Kidney epithelial cell (primary cell): ENCODE measurements at regions not wholly inside any gene's neighbourhood (a gene's known extent, or its start where the extent isn't known, plus 50 kb on each side); places are given as distances from the start of the nearest gene placed in this dataset.

Experiments
- DNase-seq: peaks from one replicate; pipeline ENCODE4 v3.0.0-alpha.2; 2010; ENCODE audit warnings: low read depth
- H3K27me3 ChIP-seq: 2 replicates; pipeline ENCODE4 v1.6.0; 2011; ENCODE audit warnings: low read length; ENCODE audit not compliant: control insufficient read depth, insufficient read depth
- H3K36me3 ChIP-seq: 2 replicates; pipeline ENCODE4 v1.5.1; 2011; ENCODE audit warnings: low read length; ENCODE audit not compliant: control insufficient read depth, insufficient read depth
- H3K4me3 ChIP-seq: 2 replicates; pipeline ENCODE4 v1.5.1; 2011; ENCODE audit warnings: low read depth, mild to moderate bottlenecking, control low read depth, low read length
- CTCF ChIP-seq: IDR thresholded peaks from 2 replicates; pipeline ENCODE4 v1.5.1; 2011; ENCODE audit warnings: mild to moderate bottlenecking, moderate library complexity, low read length, control low read depth, inconsistent platforms; ENCODE audit not compliant: insufficient read depth, poor library complexity, severe bottlenecking

- no peak overlapping the region for H3K4me3 ChIP-seq
- H3K27me3 ChIP-seq: no peaks in the 10 kb centered on the region
- TF ChIP-seq CTCF: no peak
- no peaks in the 10 kb centered on the region for H3K36me3 ChIP-seq
- no peak for DNase-seq
These were observed 302.8 kb downstream of the ADRA2A start for GRCh38 chr10:111379534-111380187.

GRCh38 chr10:111384556-111384955 is 307.7 kb downstream of the ADRA2A start:
- DNase-seq: no peak
- Histone ChIP-seq H3K4me3 (no peak overlapping the region), H3K36me3 (no peaks in the 10 kb centered on the region), H3K27me3 (no peaks in the 10 kb centered on the region)
- TF ChIP-seq CTCF: no peak

- H3K4me3 ChIP-seq: no peak overlapping the region
- no peak for TF ChIP-seq CTCF
- no peaks in the 10 kb centered on the region for H3K27me3 ChIP-seq
- no peaks in the 10 kb centered on the region for H3K36me3 ChIP-seq
- DNase-seq: no peak
These were observed 314.2 kb downstream of the ADRA2A start for GRCh38 chr10:111390813-111391563.

- no peak overlapping the region for H3K4me3 ChIP-seq
- H3K27me3 ChIP-seq: no peaks in the 10 kb centered on the region
- TF ChIP-seq CTCF: no peak
- no peak for DNase-seq
- H3K36me3 ChIP-seq: no peaks in the 10 kb centered on the region
These were observed 315.3 kb downstream of the ADRA2A start for GRCh38 chr10:111392159-111392558.

- Histone ChIP-seq H3K27me3 (no peaks in the 10 kb centered on the region), H3K4me3 (no peak overlapping the region), H3K36me3 (no peaks in the 10 kb centered on the region)
- no peak for TF ChIP-seq CTCF
- no peak for DNase-seq
These were observed 316.1 kb downstream of the ADRA2A start for GRCh38 chr10:111392910-111393309.
